NCI-H446 (cell line): ENCODE measurements at regions not wholly inside any gene's neighbourhood (a gene's known extent, or its start where the extent isn't known, plus 50 kb on each side); places are given as distances from the start of the nearest gene placed in this dataset.

Experiments used
- DNase-seq, 2 experiments: peaks; one replicate each; lab custom pipeline; 2025; lab: John Stamatoyannopoulos, UW

GRCh38 chr13:55440465-55441085 lies 1700.1 kb upstream of the PRR20A start:
- DNase-seq: no peak

DNA sequence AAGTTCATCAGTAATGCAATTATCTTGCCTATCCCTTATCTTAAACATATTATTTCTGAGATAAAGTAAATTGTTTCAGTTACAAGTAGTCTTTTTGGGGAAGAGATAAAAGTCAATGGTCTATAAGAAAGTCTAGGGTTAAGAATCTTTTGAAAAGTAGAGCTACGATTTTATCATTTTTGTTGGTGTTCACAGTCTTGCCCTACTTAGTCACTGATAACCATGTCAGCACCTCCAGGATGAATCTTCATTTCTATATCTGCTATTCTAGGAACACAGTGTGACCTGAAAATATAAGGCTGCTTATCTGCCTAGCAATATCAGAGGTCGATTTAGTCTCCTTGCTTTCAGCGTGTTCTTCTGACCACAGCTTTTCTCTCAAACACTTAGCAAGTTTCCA lies 1676.5 kb upstream of the PRR20A start:
- DNase-seq: no peak

DNA sequence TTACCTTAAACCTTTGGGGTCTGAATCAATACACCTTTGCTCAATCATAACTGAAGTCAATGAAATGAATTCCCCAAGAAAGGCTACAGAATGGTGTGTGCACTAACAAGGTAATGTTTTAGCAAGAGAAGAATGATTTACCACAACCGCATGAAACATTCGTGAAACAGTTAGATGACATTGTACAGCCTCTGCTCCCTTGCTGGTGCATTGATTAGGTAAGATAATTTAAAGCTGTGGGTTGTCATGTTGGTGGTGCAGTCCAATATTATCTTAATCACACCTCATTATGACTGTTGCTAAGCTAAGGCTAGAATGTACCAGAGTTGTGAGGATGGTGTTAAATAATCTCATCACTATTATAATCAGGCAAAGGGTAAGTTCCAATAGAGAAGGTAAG lies 1673.2 kb upstream of the PRR20A start:
- DNase-seq: no peak

DNA sequence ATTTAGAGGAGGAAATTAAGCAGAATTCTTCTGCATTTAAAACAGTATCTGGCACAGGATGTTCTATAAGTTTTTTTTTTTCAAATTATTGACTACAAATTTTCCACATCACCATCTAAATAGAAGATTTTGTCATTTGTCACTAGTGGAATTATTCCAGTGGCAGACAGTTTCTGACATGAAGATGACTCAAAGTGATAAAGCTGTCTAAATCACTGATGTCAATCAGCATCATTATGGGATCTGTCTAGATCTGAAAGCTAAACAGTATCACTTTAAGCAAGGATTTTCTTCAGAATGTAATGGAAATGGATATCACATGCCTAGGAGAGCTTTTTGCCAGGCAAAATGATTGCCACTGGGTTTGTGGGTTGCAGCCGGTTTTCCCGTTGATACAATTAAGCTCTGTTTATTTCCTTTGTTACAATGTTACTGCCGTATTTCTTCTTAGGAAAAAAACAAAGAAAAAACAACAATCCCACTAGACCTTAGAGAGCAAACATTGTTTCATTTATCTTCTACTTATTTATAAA lies 1657.0 kb upstream of the PRR20A start:
- DNase-seq: no peak

- DNase-seq: no peak
Observed at GRCh38 chr13:55493297-55493696, 1647.4 kb upstream of the PRR20A start.

DNA sequence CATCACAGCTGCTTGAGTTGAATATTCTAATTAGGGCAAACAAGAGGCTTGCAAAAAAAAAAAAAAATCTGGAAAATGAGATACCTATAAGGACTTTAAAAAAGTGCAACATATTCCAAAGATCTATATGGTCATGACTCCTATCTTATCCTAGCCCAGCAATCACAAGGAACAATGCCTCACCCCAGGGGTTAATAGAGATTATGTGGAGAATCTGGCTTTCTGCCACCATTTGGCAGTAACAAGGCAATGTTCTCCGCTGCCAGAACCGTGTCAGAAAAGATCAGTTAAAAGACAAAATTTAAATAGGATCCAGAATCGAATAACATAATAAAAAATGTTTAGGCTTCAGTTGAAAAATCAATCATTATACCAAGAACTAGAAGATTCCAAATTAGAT lies 1643.2 kb upstream of the PRR20A start:
- DNase-seq: peak in 1 of 2 experiments; percentile 2

- no peak for DNase-seq
Observed at GRCh38 chr13:55500694-55501093, 1640.0 kb upstream of the PRR20A start.

DNA sequence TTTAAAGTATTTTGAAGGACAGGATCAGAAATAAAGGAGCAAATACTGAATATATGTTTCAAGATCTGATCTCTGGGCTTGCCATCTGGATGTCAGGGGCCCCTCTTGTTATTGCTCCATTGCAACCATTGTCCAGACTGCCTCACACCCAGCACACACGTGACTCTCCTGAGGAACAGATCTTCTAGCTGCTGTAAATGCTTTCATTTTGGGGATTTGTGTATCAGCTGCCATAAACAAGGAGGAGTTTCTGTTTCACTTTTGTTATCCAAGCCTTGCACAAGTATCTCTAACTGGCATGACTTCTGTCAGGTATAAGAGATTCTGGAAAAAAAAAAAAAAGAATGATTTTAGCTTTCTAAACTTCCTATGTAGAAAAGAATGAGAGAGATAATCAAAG lies 1624.1 kb upstream of the PRR20A start:
- DNase-seq: no peak

DNA sequence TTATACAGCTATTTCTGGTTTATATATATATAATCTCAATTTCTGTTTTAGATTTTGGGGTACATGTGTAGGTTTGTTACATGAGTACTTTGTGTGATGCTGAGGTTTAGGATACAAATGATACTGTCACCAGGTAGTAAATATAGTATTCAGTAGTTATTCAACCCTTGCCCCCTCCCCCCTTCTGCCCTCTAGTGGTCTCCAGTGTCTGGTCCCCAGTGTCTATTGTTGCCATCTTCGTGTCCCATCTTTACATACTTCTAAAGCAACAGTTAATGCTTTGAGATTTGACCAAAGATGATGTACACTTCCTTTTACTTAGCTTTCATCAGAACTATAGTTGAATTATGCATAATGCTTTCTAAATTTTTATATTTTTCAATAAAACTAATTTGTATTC lies 1623.4 kb upstream of the PRR20A start:
- DNase-seq: no peak

DNA sequence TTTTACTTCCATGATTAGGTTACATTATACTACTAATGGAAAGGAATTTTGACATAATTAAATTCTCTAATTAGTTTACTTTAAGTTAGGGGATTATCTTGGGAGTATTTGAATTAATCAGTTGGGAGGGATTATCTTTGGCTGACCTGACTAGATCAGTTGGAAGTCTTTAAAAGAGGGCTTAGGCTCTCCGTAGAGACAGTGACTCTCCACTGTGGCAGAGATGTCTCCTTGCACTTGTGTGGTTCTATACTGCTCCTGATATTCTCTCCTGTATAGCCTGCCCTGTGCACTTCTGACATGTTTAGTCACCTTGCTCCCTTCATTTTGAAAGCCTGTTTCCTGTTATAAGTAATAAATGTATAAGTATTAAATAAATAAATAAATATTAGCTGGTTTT lies 1612.3 kb upstream of the PRR20A start:
- no peak for DNase-seq

GRCh38 chr13:55534306-55534705 lies 1606.4 kb upstream of the PRR20A start:
- DNase-seq: no peak

DNA sequence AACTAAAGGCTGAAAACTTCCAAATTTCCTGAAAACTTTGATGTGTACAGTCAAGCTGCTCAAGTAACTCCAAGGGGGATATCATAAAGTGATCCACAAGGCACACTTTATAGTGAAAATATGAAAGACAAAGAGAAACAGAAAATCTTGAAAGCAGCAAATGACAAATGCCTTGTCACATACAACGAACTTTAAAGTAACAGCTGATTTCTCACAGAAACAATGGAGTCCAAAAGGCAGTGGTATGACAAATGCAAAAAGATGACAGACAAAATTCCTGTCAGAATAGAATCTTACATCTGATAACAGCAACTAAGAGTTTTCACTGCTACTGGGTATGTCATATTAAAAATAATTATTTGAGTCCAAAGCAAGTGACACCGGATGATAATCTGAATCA lies 1602.3 kb upstream of the PRR20A start:
- no peak for DNase-seq

DNA sequence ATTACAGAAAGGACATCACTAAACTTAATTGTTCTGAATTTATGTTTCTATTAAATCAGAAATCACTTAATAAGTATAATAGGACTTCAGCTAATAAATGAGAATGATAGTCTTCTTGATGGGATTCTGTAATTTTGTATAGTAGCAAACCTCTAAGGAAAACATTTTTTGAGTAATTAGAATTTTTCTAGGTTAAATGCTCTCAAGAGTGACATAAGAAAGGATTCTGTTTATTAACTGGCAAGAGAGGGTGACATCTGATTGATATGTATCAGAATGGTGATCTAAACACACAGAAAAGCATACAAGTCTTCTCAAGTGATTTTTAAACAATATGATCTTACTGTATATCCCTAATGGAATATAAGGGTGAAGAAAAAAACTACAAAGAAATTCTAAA lies 1597.7 kb upstream of the PRR20A start:
- DNase-seq: no peak

GRCh38 chr13:55550624-55551023 lies 1590.1 kb upstream of the PRR20A start:
- no peak for DNase-seq

GRCh38 chr13:55553701-55554100 lies 1587.0 kb upstream of the PRR20A start:
- DNase-seq: peak; percentile 41 to 83

DNA sequence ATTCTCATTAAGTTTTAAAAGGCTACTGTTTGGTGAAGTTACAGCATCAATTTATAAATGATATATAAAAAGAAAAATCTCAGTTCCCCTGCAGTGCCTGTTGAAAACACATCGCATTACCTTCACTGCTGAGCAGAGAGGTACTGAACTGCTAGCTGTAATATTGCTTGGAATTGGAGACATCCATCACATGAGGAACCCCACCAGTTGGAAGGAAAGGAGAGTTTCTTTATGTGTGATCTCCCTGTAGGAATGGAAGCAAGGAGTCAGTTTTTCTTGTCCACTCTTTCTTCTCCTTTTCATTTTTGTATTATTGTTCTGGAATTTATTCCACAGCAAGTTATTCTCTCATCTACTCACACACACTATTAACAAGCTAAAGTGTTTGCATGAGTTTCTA lies 1586.0 kb upstream of the PRR20A start:
- no peak for DNase-seq

DNA sequence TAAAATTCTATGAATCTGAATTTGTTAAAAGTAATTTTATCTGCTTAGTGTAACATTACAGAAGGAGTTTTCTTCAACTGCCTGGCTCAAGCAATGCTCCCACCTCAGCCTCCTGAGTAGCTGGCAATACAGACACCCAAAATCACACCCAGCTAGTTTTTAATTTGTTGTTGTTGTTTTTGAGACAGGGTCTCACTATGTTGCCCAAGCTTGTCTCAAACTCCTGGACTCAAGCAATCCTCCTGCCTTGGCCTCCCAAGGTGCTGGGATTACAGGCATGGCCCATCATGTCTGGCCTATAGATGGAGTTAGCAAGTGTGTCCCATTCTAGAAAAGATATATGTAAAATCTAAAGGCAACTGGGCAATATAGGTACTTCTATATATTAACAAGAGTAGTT lies 1580.4 kb upstream of the PRR20A start:
- DNase-seq: no peak

GRCh38 chr13:55563267-55563666 lies 1577.5 kb upstream of the PRR20A start:
- no peak for DNase-seq

DNA sequence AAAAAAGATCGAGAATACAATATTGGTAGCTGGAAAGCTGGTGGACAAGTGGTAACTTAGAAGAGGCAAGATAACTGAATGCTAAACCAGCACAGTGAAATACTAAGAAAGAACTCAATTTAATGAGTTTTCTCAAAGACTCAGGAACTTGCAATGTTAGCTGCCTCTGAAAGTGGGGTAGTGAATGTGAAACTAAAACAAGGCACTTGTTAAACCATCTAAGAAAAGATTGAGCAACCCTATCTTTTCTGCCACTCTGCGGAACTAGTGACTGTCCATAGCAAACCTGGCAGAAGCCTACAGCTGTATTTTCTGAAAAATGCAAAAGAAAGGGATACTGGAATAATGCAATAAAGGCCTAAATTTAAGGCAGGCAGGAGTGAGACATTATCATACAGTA lies 1574.4 kb upstream of the PRR20A start:
- DNase-seq: no peak

DNA sequence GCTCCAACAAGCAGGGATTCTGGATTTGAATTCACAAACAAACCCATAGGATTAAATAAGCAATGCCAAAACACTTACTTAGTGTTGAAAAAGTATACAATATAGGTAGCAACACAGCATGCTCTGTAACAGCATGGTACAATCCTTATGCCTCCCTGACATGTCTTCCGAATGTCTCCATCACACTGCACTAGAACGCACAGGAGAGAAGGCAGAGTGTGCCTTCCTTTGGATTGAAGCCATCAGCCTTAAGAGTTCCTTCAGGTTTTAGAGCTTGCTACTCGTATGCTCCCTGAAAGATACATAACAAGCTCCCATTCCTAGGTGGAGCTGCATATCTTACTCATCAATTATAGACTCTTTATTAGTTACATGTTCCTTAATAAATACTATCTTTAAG lies 1573.9 kb upstream of the PRR20A start:
- no peak for DNase-seq

GRCh38 chr13:55567721-55568625 lies 1572.7 kb upstream of the PRR20A start:
- DNase-seq: no peak

GRCh38 chr13:55569082-55569481 lies 1571.6 kb upstream of the PRR20A start:
- no peak for DNase-seq

- no peak for DNase-seq
Observed at GRCh38 chr13:55569514-55569913, 1571.2 kb upstream of the PRR20A start.
